ENCODE measurements at regions not wholly inside any gene's neighbourhood (a gene's known extent, or its start where the extent isn't known, plus 50 kb on each side); places are given as distances from the start of the nearest gene placed in this dataset.

DNA sequence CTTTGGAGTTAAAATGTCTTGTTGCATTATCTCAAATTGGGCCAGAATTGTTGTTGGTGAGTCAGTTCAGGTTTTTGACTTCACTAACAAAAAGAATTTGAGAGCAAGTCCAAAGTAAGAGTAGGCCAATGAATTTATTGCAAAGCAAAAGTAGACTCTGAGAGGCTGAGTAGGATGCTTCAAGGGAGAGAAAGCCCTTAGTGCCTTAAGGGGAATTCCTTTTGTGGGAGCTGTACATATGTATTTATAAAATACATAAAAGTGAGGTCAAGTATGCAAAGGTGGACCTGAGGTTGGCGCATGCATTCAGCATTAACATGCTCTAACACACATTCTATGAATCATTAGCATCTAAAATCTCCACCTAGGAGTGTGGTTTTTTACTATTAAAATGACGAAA, 565.4 kb downstream of the GRXCR1 start:
- ATAC-seq (no peak), DNase-seq (no peak)
- H3K9me3 ChIP-seq, result peaks cover 0 to 3% (median 0%) of the 10 kb centered on the region in 11 donors
- intact Hi-C loops (cut with DNase I), result no loop called here
- H3K36me3 ChIP-seq, result no peaks in the 10 kb centered on the region
- no peak overlapping the region for H3K4me3 ChIP-seq
- no peaks in the 10 kb centered on the region for H3K4me1 ChIP-seq
- H3K27ac ChIP-seq, result no peak overlapping the region
- TF ChIP-seq, protein P1, sequence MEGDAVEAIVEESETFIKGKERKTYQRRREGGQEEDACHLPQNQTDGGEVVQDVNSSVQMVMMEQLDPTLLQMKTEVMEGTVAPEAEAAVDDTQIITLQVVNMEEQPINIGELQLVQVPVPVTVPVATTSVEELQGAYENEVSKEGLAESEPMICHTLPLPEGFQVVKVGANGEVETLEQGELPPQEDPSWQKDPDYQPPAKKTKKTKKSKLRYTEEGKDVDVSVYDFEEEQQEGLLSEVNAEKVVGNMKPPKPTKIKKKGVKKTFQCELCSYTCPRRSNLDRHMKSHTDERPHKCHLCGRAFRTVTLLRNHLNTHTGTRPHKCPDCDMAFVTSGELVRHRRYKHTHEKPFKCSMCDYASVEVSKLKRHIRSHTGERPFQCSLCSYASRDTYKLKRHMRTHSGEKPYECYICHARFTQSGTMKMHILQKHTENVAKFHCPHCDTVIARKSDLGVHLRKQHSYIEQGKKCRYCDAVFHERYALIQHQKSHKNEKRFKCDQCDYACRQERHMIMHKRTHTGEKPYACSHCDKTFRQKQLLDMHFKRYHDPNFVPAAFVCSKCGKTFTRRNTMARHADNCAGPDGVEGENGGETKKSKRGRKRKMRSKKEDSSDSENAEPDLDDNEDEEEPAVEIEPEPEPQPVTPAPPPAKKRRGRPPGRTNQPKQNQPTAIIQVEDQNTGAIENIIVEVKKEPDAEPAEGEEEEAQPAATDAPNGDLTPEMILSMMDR (IDR thresholded peaks at IDR 0.05), result no peak
- WGBS, 2 donors, result 85 to 90% methylated on average over 2 of the region's 2 CpGs
- H3K27me3 ChIP-seq, result no peaks in the 10 kb centered on the region

DNA sequence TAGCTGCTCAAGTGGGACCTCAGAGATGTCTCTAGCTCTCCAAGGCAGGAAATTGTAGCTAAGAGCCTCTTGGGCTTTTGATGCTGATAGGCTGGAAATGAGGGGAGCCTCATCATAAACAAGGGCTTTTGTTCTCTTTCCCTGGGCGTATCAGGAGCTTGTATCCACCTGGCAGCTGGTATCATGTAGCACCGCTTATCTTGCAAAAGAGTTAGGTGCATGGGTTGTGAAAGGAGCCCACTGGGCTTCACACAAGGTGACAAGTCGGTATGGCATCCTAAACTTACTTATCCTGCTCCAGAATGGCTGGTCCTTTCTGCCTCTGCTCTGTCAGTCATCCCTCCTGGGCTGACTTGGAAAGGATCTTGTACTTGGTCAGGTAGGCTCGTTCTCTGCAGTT, 565.8 kb downstream of the GRXCR1 start:
- WGBS, 2 donors, result 59 to 67% methylated on average over 4 of the region's 4 CpGs
- Histone ChIP-seq H3K27ac (no peak overlapping the region), H3K36me3 (no peaks in the 10 kb centered on the region), H3K9me3 (peaks cover 0 to 3% (median 0%) of the 10 kb centered on the region in 11 donors), H3K4me1 (no peaks in the 10 kb centered on the region), H3K4me3 (no peak overlapping the region), H3K27me3 (no peaks in the 10 kb centered on the region)
- TF ChIP-seq, protein P1 (IDR thresholded peaks at IDR 0.05), result no peak
- DNase-seq (no peak), ATAC-seq (no peak)
- intact Hi-C loops (cut with DNase I), result no loop called here

DNA sequence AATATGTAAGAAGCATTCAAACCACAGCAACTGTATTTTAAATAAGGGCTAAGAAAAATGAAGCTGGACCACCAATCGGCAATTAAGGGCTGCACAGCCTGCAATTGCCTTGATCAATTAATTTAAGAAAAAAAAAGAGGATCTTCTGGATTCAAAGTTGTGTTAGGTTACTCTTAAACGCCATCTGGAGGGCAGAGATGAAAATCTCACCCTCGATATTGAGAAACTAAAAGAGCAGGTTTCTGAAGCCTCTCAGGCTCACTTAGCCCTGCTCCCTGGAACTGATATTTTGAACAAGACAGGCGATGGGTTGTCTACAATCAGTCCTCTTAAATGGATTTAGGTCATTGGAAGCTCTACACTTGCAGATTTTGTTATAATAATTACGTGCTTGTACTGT, 579.4 kb downstream of the GRXCR1 start:
- WGBS, 2 donors, result 66 to 69% methylated on average over 5 of the region's 5 CpGs
- Histone ChIP-seq H3K4me3 (no peak overlapping the region), H3K27me3 (no peaks in the 10 kb centered on the region), H3K27ac (no peak overlapping the region), H3K9me3 (peaks cover 0 to 68% (median 17%) of the 10 kb centered on the region in 11 donors), H3K4me1 (no peaks in the 10 kb centered on the region), H3K36me3 (no peaks in the 10 kb centered on the region)
- TF ChIP-seq, protein P1 (IDR thresholded peaks at IDR 0.05), result no peak
- intact Hi-C loops (cut with DNase I), result no loop called here
- DNase-seq (no peak), ATAC-seq (no peak)

DNA sequence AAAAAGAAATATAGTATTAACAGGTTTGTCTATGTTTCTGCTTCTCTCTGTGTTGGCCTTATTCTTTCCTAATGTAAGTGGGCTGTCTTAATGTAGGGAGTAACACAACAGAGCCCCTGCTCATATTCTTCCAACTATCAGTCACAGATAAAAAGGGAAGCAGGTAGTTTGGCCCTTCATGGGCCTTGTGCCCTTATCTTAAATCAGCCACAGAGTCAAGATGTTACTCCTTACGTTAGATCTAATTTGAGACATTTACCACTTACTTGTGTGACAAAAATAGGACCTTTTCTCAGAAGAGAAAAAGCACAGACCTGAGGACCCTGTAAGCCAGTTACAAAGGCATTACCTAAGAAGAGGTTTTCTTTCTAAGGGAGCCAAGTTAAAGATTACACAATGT, 589.0 kb downstream of the GRXCR1 start:
- 15 to 16% methylated on average over 1 of the region's 1 CpG for WGBS, 2 donors
- H3K4me3 ChIP-seq, result no peak overlapping the region
- H3K9me3 ChIP-seq, result peaks cover 0 to 43% (median 5%) of the 10 kb centered on the region in 11 donors
- no peaks in the 10 kb centered on the region for H3K4me1 ChIP-seq
- ATAC-seq (no peak), DNase-seq (no peak)
- intact Hi-C loops (cut with DNase I), result no loop called here
- H3K27ac ChIP-seq, result no peak overlapping the region
- TF ChIP-seq, protein P1 (IDR thresholded peaks at IDR 0.05), result no peak
- H3K36me3 ChIP-seq, result no peaks in the 10 kb centered on the region
- H3K27me3 ChIP-seq, result no peaks in the 10 kb centered on the region
